ENCODE measurements at regions not wholly inside any gene's neighbourhood (a gene's known extent, or its start where the extent isn't known, plus 50 kb on each side); places are given as distances from the start of the nearest gene placed in this dataset.

DNA sequence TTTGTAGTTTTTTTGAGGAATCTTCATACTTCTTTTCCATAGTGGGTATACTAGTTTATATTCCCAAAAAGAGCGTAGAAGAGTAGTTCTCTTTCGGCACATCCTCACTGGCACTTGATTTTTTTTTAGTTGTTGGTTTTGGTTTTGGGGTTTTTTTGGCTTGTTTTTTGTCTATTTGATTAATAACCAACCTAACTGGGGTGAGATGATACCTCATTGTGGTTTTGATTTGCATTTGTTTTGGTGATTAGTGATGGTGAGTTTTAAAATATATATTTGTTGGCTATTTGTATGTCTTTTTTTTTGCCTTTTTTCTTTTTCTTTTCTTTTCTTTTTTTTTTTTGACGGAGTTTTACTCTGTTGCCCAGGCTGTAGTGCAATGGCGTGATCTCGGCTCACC lies 69.7 kb upstream of the BTG1 start (continued):
- TF ChIP-seq, protein P1, sequence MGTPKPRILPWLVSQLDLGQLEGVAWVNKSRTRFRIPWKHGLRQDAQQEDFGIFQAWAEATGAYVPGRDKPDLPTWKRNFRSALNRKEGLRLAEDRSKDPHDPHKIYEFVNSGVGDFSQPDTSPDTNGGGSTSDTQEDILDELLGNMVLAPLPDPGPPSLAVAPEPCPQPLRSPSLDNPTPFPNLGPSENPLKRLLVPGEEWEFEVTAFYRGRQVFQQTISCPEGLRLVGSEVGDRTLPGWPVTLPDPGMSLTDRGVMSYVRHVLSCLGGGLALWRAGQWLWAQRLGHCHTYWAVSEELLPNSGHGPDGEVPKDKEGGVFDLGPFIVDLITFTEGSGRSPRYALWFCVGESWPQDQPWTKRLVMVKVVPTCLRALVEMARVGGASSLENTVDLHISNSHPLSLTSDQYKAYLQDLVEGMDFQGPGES (IDR thresholded peaks at IDR 0.05; ENCODE audit: low read depth, low read length) = no peak
- no peak for TF ChIP-seq RXRA (IDR thresholded peaks at IDR 0.05; ENCODE audit: borderline replicate concordance, low read depth)
- no peak for TF ChIP-seq RCOR1 (IDR thresholded peaks at IDR 0.05; ENCODE audit: low read length)
- TF ChIP-seq TAF1 (IDR thresholded peaks at IDR 0.05; ENCODE audit: borderline replicate concordance, low read depth, low read length) = no peak

DNA sequence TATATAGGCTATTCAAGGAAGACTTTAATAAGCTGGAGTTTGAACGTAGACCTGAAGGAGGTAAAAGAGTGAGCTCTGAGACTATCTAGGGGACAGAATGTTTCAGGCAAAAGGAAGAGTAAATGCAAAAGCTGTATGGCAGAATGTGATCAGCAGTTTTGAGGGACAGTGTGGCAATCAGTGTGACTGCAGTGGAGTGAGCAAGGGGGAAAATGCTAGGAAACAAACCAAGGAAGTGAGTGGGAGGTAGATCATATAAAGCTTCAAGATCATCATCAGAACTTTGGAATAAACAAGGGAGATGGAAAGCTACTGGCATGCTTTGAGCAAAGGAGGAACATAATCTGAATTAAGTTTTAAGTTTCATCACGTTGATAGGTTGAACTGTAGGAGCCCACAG lies 67.5 kb upstream of the BTG1 start:
- H3K27me3 ChIP-seq (ENCODE audit: insufficient read depth) = no peaks in the 10 kb centered on the region
- TF ChIP-seq SIN3A (IDR thresholded peaks at IDR 0.05; ENCODE audit: borderline replicate concordance, low read depth, low read length) (no peak), FOXJ3 (CRISPR knock-in tag; IDR thresholded peaks at IDR 0.05) (no peak), RAD21 (IDR thresholded peaks at IDR 0.05; ENCODE audit: low read length) (no peak), TEAD4 (IDR thresholded peaks at IDR 0.05; ENCODE audit: borderline replicate concordance, insufficient read depth) (no peak), TAF1 (IDR thresholded peaks at IDR 0.05; ENCODE audit: borderline replicate concordance, low read depth, low read length) (no peak), EP300 (IDR thresholded peaks at IDR 0.05; ENCODE audit: borderline replicate concordance in 1 of 2, low read depth in 1 of 2, low read length in 1 of 2) (no peak), YY1 (IDR thresholded peaks at IDR 0.05; ENCODE audit: low read depth) (no peak), GABPA (IDR thresholded peaks at IDR 0.05; ENCODE audit: low read depth) (no peak), RXRA (IDR thresholded peaks at IDR 0.05; ENCODE audit: borderline replicate concordance, low read depth) (no peak), NFIC (IDR thresholded peaks at IDR 0.05; ENCODE audit: borderline replicate concordance) (no peak)
- TF ChIP-seq, protein P2, sequence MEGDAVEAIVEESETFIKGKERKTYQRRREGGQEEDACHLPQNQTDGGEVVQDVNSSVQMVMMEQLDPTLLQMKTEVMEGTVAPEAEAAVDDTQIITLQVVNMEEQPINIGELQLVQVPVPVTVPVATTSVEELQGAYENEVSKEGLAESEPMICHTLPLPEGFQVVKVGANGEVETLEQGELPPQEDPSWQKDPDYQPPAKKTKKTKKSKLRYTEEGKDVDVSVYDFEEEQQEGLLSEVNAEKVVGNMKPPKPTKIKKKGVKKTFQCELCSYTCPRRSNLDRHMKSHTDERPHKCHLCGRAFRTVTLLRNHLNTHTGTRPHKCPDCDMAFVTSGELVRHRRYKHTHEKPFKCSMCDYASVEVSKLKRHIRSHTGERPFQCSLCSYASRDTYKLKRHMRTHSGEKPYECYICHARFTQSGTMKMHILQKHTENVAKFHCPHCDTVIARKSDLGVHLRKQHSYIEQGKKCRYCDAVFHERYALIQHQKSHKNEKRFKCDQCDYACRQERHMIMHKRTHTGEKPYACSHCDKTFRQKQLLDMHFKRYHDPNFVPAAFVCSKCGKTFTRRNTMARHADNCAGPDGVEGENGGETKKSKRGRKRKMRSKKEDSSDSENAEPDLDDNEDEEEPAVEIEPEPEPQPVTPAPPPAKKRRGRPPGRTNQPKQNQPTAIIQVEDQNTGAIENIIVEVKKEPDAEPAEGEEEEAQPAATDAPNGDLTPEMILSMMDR (IDR thresholded peaks at IDR 0.05) = no peak
- TF ChIP-seq, protein P3, sequence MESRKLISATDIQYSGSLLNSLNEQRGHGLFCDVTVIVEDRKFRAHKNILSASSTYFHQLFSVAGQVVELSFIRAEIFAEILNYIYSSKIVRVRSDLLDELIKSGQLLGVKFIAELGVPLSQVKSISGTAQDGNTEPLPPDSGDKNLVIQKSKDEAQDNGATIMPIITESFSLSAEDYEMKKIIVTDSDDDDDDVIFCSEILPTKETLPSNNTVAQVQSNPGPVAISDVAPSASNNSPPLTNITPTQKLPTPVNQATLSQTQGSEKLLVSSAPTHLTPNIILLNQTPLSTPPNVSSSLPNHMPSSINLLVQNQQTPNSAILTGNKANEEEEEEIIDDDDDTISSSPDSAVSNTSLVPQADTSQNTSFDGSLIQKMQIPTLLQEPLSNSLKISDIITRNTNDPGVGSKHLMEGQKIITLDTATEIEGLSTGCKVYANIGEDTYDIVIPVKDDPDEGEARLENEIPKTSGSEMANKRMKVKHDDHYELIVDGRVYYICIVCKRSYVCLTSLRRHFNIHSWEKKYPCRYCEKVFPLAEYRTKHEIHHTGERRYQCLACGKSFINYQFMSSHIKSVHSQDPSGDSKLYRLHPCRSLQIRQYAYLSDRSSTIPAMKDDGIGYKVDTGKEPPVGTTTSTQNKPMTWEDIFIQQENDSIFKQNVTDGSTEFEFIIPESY (IDR thresholded peaks at IDR 0.05; ENCODE audit: borderline replicate concordance, low read depth) = no peak
- TF ChIP-seq, protein P1 (IDR thresholded peaks at IDR 0.05; ENCODE audit: low read depth, low read length) = no peak
- TF ChIP-seq, protein P4, sequence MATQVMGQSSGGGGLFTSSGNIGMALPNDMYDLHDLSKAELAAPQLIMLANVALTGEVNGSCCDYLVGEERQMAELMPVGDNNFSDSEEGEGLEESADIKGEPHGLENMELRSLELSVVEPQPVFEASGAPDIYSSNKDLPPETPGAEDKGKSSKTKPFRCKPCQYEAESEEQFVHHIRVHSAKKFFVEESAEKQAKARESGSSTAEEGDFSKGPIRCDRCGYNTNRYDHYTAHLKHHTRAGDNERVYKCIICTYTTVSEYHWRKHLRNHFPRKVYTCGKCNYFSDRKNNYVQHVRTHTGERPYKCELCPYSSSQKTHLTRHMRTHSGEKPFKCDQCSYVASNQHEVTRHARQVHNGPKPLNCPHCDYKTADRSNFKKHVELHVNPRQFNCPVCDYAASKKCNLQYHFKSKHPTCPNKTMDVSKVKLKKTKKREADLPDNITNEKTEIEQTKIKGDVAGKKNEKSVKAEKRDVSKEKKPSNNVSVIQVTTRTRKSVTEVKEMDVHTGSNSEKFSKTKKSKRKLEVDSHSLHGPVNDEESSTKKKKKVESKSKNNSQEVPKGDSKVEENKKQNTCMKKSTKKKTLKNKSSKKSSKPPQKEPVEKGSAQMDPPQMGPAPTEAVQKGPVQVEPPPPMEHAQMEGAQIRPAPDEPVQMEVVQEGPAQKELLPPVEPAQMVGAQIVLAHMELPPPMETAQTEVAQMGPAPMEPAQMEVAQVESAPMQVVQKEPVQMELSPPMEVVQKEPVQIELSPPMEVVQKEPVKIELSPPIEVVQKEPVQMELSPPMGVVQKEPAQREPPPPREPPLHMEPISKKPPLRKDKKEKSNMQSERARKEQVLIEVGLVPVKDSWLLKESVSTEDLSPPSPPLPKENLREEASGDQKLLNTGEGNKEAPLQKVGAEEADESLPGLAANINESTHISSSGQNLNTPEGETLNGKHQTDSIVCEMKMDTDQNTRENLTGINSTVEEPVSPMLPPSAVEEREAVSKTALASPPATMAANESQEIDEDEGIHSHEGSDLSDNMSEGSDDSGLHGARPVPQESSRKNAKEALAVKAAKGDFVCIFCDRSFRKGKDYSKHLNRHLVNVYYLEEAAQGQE (IDR thresholded peaks at IDR 0.05; ENCODE audit: low read depth, low read length) = no peak
- TF ChIP-seq, protein P5, sequence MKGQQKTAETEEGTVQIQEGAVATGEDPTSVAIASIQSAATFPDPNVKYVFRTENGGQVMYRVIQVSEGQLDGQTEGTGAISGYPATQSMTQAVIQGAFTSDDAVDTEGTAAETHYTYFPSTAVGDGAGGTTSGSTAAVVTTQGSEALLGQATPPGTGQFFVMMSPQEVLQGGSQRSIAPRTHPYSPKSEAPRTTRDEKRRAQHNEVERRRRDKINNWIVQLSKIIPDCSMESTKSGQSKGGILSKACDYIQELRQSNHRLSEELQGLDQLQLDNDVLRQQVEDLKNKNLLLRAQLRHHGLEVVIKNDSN (IDR thresholded peaks at IDR 0.05; ENCODE audit: borderline replicate concordance, low read depth) = no peak
- no peak overlapping the region for H3K4me2 ChIP-seq
- H3K9ac ChIP-seq = no peak overlapping the region
- no peak overlapping the region for H3K4me3 ChIP-seq (ENCODE audit: low read depth in 2 of 2, low read length in 1 of 2)
- no peak overlapping the region for H2AFZ ChIP-seq (ENCODE audit: low read depth)
- CTCF ChIA-PET = interaction anchor here (0.6 kb wide), 1 partner anchor 197 kb away, joined by 3 read pairs; no protein-coding TSS in a partner anchor
- 0 out of 4 replicates have a peak, but pooled peaks cover 0 to 4% of the 10 kb centered on the region in 2 experiments for H3K4me1 ChIP-seq (ENCODE audit: control insufficient read depth in 1 of 2, insufficient read depth in 2 of 2, low read depth in 1 of 2, low read length in 1 of 2)
- H4K20me1 ChIP-seq (ENCODE audit: insufficient read depth) = no peaks in the 10 kb centered on the region
- H3K9me2 ChIP-seq = no peaks in the 10 kb centered on the region
- no peaks in the 10 kb centered on the region for H3K36me3 ChIP-seq (replicated peaks in 1 of 2; ENCODE audit: control insufficient read depth in 1 of 2, insufficient read depth in 2 of 2, low read length in 1 of 2)
- H3F3A ChIP-seq (replicated peaks; ENCODE audit: insufficient read depth) = no peaks in the 10 kb centered on the region
- WGBS (ENCODE audit: low lambda C conversion rate) = 52% methylated on average over 2 of the region's 2 CpGs
- H3K79me2 ChIP-seq (ENCODE audit: insufficient read depth) = no peaks in the 10 kb centered on the region
- POLR2A ChIA-PET = no interaction called here
- DNase-seq = no peak
- H3K27ac ChIP-seq (ENCODE audit: low read depth in 2 of 2, low read length in 1 of 2) = no peak overlapping the region
- H3K9me3 ChIP-seq = no peaks in the 10 kb centered on the region
